Spinal cord (tissue), 9 donors: ENCODE measurements at regions not wholly inside any gene's neighbourhood (a gene's known extent, or its start where the extent isn't known, plus 50 kb on each side); places are given as distances from the start of the nearest gene placed in this dataset.

ENCODE experiments used
- DNase-seq, 6 donors: peaks; one replicate each; pipeline versions ENCODE4 v3.0.0 to v3.0.0-alpha.2; 2013 to 2015; ENCODE audit warnings: low spot score in 6 of 6, low read depth in 4 of 6
- H3K27ac ChIP-seq: one replicate; pipeline ENCODE4 v1.5.1; 2013; ENCODE audit warnings: low read depth, low read length, control low read depth
- H3K27me3 ChIP-seq: one replicate; pipeline ENCODE4 v1.6.1; 2013; ENCODE audit warnings: low read length; ENCODE audit not compliant: control insufficient read depth, insufficient read depth
- H3K36me3 ChIP-seq: one replicate; pipeline ENCODE4 v1.6.1; 2013; ENCODE audit warnings: low read length; ENCODE audit not compliant: control insufficient read depth, insufficient read depth
- H3K4me1 ChIP-seq: one replicate; pipeline ENCODE4 v1.6.1; 2013; ENCODE audit warnings: low read length; ENCODE audit not compliant: control insufficient read depth, insufficient read depth
- H3K4me3 ChIP-seq: one replicate; pipeline ENCODE4 v1.5.1; 2013; ENCODE audit warnings: low read depth, low read length, control low read depth
- H3K9me3 ChIP-seq: one replicate; pipeline ENCODE4 v1.6.1; 2013; ENCODE audit warnings: low read length; ENCODE audit not compliant: control insufficient read depth, insufficient read depth
- WGBS: methylation state at CpG from one replicate; pipeline ENCODE4 v1.1.5; 2013; ENCODE audit warnings: missing lambda C conversion rate; ENCODE audit not compliant: insufficient coverage; 5-methylcytosine and 5-hydroxymethylcytosine counted together
- donor health status: healthy.

GRCh38 chr5:66538531-66538930 is 57.7 kb upstream of the MAST4 start:
- Histone ChIP-seq H3K36me3 (no peaks in the 10 kb centered on the region), H3K27me3 (no peaks in the 10 kb centered on the region)
- WGBS: no CpG with 5 or more reads among the region's 3 CpGs

GRCh38 chr5:66540078-66540477 is 56.1 kb upstream of the MAST4 start:
- Histone ChIP-seq H3K27me3 (no peaks in the 10 kb centered on the region), H3K27ac (no peak overlapping the region), H3K36me3 (no peaks in the 10 kb centered on the region), H3K4me1 (no peaks in the 10 kb centered on the region), H3K9me3 (no peaks in the 10 kb centered on the region), H3K4me3 (no peak overlapping the region)
- no peak for DNase-seq
- no CpG with 5 or more reads among the region's 2 CpGs for WGBS

More at GRCh38 chr5:66538531-66538930, 57.7 kb upstream of the MAST4 start:
- Histone ChIP-seq H3K27ac (no peak overlapping the region), H3K4me1 (no peaks in the 10 kb centered on the region), H3K4me3 (no peak overlapping the region), H3K9me3 (no peaks in the 10 kb centered on the region)
- no peak for DNase-seq

GRCh38 chr5:66542711-66543110 is 53.5 kb upstream of the MAST4 start:
- no peaks in the 10 kb centered on the region for H3K9me3 ChIP-seq
- H3K4me1 ChIP-seq: no peaks in the 10 kb centered on the region
- DNase-seq: no peak
- no peak overlapping the region for H3K27ac ChIP-seq
- no peaks in the 10 kb centered on the region for H3K36me3 ChIP-seq
- H3K27me3 ChIP-seq: no peaks in the 10 kb centered on the region
- H3K4me3 ChIP-seq: no peak overlapping the region
